HG03432 (cell line): ENCODE measurements at regions not wholly inside any gene's neighbourhood (a gene's known extent, or its start where the extent isn't known, plus 50 kb on each side); places are given as distances from the start of the nearest gene placed in this dataset.

Source experiments
- ATAC-seq: cut with Tn5 transposase; IDR thresholded peaks from one replicate; pipeline ENCODE4 v1.9.1; 2021; ENCODE audit warnings: mild to moderate bottlenecking, moderate library complexity; ENCODE audit not compliant: unreplicated experiment

- ATAC-seq, result no peak
Observed at GRCh38 chr21:32881458-32881857, 109.9 kb upstream of the PAXBP1 start.

DNA sequence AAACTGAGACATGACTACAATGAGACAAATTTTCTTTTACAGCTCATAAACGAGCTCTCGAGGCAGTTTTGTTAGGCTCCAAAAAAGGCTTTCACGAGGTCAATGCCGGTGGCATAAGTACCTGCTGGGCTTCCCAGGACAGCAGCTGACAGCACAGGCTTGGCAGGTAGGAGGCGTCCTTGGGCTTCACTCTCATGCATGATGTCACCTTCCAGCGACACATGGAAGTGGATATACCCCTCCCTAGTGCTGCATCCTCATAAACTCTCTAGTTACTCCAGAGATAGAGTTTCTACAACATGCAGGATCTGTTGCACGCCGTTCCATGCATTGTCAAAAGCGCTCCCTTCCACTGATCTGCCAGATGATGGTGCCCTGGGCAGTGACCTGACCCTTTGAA, 112.5 kb upstream of the PAXBP1 start:
- ATAC-seq, result no peak

DNA sequence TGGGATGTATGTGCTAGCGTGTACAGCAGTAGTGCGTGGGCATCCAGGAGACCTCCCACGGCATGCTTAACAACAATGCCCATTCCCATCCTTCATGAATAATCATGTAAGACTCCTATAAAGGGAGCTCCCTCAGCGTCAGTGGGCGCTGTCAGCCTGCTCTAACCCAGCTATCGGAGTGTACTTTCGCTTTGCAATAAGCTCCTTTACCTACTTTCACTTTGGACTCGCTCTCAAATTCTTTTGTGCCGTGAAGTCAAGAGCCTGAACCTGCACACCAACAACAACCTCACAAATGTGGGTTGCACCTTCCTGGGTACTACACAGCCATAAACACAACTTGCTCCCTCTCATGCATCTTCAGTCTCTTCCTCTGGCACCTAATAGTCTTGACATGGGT, 114.8 kb upstream of the PAXBP1 start:
- no peak for ATAC-seq

DNA sequence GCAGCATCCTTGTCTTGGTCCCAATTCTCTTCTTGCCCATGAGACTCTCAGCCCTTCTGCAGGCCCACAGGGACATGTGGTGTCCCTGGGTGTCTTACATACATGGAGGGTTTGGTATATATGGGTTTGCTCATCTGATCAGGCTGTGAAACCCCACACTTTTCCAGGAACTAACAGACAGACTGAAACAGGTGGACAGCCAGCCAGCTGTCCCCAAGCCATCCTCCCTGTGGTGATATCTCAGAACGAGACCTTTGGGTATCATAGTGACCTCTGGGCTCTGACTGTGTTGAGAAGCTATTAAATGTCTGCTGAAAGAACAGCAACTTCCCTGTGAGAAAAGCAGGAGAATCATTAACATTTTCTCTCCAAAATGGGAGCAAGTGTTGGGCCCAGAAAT, 115.5 kb upstream of the PAXBP1 start:
- no peak for ATAC-seq

DNA sequence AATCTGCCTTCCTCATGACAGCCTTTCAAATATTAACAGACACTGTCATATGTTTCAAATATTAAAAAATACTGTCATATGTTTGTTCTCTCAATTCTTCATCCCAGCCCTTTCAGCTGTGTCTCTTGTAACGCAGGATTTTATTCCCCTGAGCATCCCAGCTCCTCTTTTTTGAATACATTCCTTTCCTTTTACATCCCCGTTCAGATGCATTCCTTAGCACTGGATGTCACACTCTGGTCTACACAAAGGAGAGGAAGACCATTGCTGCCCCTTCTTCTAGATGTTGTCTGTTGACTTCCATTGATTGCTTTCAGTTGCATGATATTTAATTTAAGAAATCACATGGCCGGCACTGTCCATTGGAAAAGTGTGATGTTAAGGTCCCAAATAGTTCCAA, 117.4 kb upstream of the PAXBP1 start:
- ATAC-seq, result no peak

DNA sequence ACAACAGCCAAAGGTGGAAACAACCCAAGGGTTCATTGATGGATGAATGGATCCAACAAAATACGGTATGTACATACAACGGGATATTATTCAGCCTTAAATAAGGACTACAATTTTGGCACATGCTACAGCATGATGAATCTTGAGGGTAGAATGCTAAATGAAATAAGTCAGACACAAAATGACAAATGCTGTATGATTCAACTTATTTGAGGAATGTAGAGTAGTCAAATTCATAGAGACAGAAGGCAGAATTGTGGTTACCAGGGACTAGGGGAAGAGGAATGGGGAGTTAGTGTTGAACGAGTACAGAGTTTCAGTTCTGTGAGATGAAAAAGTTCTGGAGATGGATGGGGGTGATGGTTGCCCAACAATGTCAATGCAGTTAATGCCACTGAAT, 118.0 kb upstream of the PAXBP1 start:
- no peak for ATAC-seq

GRCh38 chr21:32894321-32894720, 122.8 kb upstream of the PAXBP1 start:
- no peak for ATAC-seq

- ATAC-seq, result no peak
Observed at GRCh38 chr21:32900814-32901213, 124.9 kb upstream of the OLIG2 start.

DNA sequence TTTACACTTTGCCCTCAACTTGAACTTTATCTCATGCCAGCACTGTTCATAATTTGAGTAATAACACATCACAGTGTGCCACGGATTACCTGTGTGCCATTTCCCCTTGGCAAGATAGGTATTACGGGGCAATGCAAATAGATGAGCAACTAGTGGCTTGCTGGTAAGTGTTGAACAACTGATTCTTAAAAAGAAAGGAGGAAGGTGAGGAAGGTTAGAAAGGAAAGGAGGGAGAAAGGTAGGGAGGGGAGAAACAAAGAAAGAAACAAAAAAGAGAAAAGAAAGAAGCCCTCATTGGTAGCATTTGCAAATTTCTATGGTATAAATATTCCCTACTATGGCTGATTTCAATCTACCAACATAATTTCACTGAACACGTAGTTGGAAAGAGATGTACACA, 118.2 kb upstream of the OLIG2 start:
- no peak for ATAC-seq

- no peak for ATAC-seq
Observed at GRCh38 chr21:32908534-32908933, 117.2 kb upstream of the OLIG2 start.

DNA sequence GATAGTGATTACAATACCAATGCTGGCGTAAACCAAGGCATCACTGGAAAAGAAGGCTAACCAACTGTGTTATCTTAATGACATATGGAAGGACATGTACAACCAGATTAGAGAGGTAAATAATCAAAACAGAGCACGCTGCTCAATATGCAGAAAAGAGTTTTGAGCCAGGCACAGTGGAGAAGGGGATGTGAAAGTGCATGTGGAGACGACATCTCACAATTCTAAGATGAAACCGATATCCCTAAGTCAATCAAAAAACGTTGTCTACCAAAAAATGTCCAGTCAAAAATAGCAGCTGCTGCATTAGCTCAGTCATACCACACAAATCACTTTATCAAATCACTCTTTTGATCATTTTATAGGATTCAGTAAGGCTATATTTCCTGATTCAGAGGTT, 116.3 kb upstream of the OLIG2 start:
- no peak for ATAC-seq

GRCh38 chr21:32914424-32915039, 111.2 kb upstream of the OLIG2 start:
- no peak for ATAC-seq

DNA sequence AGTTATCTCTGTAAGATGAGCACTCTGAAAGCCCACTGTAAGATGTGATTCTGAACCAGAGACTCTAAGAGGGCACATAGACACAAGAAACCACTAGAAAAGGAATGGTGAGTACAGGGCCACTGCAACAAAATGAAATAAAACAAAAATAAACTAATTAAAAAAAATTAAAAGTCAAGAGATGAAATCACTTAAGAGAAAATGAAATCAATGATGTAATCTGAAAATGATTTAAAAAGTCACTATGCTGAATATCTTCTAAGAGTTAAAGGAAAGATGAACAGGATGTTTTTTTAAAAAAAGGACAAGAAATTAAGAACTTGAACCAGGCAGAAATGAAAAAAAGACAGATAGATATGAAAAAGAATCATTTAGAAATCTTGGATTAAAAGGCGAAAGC, 110.6 kb upstream of the OLIG2 start:
- ATAC-seq, result no peak

- ATAC-seq, result no peak
Observed at GRCh38 chr21:32916088-32916487, 109.6 kb upstream of the OLIG2 start.

DNA sequence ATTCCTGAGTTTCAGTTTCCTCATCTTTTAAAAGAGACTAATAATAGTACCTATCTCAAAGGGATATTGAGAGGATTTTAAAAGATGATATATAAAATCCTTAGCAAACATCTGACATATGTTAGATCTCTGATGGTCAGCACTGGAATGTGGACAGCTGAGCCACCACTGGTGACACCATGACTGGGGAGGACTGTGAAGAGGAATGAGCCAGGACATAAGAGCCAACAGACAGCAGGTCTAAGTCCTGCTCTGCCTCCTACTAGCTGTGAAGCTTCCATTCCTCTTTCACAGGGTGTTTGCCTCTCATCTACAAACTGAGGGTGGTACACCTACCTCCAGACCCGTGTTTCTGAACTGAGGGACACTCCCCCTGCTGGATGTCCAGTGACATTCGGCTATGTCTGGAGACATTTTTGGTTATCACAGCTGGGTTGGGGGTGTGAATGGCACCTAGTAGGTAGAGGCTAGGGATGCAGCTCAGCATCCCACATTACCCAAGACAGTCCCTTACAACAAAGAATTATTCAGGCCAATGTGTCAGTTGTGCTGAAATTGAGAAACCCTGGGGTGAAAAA, 109.1 kb upstream of the OLIG2 start:
- no peak for ATAC-seq

GRCh38 chr21:32917362-32918135, 108.2 kb upstream of the OLIG2 start:
- no peak for ATAC-seq

DNA sequence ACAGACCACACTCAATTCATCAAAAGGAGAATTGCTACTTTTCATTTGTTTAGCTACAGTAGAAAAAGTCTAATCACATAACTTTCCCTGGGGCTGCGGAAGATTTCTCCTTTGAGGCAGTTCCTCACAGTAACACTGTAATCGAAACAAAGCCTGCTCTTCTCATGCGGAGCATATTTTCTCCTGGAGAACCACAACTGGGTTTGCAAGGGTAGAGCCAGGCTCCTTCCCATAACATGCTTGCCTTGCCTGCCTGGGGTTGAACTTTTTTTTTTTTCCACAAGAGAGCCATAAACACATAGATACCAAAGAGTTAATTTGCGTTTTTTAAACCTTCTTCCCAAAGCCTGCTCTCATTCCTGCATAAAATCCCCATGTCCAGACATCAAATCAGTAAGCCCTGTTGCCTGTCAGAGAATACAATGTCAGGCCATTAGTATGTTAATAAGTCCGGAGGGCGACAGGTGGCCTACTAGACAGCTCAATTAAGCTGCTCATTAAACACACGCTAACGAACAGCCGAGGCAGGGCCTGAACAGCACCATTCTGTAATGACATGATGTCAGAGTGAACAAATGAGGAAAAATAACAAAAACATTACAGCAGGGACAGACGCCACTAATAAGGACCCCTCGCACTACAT, 107.1 kb upstream of the OLIG2 start:
- ATAC-seq, result no peak

DNA sequence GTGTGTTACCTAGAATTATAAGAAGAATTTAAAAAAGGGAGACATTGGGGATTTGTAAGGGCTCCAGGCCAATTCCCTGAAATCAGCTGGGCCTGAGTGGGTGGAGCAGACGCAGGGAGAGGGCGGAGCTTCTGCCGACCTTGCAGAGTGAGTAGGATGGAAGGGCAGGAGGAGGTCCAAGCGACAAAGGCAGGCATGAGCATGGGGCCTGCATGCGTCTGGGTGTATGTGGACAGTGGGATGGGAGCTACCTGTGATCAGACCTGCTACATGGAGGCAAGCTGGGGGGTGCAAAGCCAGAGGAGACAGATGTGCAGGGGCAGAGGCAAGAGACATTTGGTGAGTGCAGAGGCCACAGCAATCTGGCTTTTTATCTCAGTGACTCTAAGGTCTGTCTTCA, 105.3 kb upstream of the OLIG2 start:
- ATAC-seq, result no peak

DNA sequence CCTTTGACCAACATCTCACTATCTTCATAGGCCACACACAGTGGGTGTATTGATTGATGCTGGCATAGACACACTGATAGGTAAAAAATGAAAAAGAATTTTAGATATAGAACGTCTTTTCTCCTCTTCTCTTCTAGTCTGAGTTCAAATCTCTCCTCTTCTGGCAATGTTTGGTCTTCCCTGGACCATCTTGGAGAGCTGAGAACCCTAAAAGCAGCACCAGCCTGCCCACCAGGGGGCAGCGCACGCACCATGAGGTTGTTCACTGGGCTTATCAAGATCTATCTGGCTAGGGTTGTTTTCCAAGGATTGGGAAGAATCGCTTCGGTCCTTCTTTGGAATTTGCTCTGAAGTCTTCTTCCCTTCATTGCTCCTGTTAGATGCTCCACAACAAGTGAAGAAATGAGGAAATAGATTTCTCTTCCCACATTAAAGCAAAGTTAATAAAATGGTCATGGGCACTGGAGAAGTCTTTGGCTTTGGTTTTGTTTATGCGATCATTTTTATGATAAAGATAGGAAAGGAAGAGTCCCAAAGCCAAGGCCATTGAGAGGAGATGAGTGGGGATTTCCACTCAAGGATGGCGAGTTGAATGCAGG, 104.0 kb upstream of the OLIG2 start:
- no peak for ATAC-seq

DNA sequence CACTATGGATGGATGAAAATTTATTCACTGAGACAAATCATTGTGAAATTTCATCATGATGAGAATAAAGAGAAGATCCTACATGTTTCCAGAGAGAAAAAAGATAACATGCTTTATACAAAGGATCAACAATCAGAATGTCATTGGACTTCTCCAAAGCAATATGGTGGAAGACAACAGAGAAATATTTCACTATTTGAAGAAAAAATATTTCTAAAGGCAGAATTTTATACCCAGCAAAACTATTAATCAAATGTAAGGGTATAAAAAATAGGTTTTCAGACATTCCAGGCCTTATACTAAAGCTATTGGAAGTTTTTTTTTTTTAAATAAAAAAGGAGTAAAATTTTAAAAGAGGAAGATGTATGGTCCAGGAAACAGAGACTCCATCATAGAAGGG, 100.6 kb upstream of the OLIG2 start:
- no peak for ATAC-seq

GRCh38 chr21:32929633-32930038, 96.1 kb upstream of the OLIG2 start:
- peak; percentile 72 for ATAC-seq

DNA sequence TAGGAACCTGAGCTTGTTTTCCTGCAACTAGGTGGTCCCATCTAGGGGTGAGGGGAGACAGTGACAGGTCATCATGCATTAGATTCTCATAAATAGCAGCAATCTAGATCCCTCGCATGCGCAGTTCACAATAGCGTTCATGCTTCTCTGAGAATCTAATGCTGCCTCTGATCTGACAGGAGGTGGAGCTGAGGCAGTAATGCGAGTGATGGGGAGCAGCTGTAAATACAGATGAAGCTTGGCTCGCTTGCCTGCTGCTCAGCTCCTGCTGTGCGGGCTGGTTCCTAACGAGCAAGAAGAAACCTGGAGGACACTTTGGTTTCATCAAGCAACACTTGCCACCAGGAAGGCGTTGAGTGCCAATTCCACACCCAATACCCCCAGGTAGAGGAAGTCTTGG, 95.1 kb upstream of the OLIG2 start:
- no peak for ATAC-seq
